Spleen (tissue), 11 donors: ENCODE measurements at regions not wholly inside any gene's neighbourhood (a gene's known extent, or its start where the extent isn't known, plus 50 kb on each side); places are given as distances from the start of the nearest gene placed in this dataset.

Experiments used
- DNase-seq: peaks from one replicate; pipeline ENCODE4 v3.0.0-alpha.2; 2020
- H3K27ac ChIP-seq, 8 donors: fragments of 200-600 bp; sonication (generic) in 7 of 8; 1 replicate in 4 of 8; 2 replicates in 4 of 8; pipeline versions ENCODE4 v1.5.0 to v1.8.0; 2016 to 2021; ENCODE audit warnings: inconsistent platforms in 4 of 8, mild to moderate bottlenecking in 4 of 8, moderate library complexity in 1 of 8
- H3K27me3 ChIP-seq, 7 donors: fragments of 200-600 bp; sonication (generic) in 6 of 7; replicated peaks in 1 of 7; 1 replicate in 4 of 7; 2 replicates in 3 of 7; pipeline versions ENCODE4 v1.5.0 to v1.8.0; 2016 to 2021; ENCODE audit warnings: inconsistent platforms in 3 of 7, mild to moderate bottlenecking in 1 of 7
- H3K36me3 ChIP-seq, 6 donors: fragments of 200-600 bp; sonication (generic) in 5 of 6; 1 replicate in 4 of 6; 2 replicates in 2 of 6; pipeline versions ENCODE4 v1.5.0 to v1.8.0; 2016 to 2021; ENCODE audit warnings: inconsistent platforms in 2 of 6
- H3K4me1 ChIP-seq, 6 donors: fragments of 200-600 bp; sonication (generic) in 5 of 6; 1 replicate in 3 of 6; 2 replicates in 3 of 6; pipeline versions ENCODE4 v1.5.0 to v1.8.0; 2016 to 2021; ENCODE audit warnings: inconsistent platforms in 3 of 6
- H3K4me3 ChIP-seq, 8 donors: fragments of 200-600 bp; sonication (generic) in 7 of 8; 1 replicate in 4 of 8; 2 replicates in 4 of 8; pipeline versions ENCODE4 v1.5.0 to v1.8.0; 2016 to 2021; ENCODE audit warnings: inconsistent platforms in 4 of 8, mild to moderate bottlenecking in 4 of 8, moderate library complexity in 2 of 8
- H3K9me3 ChIP-seq, 8 donors: fragments of 200-600 bp; sonication (generic) in 7 of 8; 1 replicate in 4 of 8; 2 replicates in 4 of 8; pipeline versions ENCODE4 v1.5.0 to v1.8.0; 2016 to 2021; ENCODE audit warnings: inconsistent platforms in 4 of 8
- POLR2A ChIP-seq, 3 donors: fragments of 450-650 bp; IDR thresholded peaks; one replicate each; pipeline ENCODE4 v1.5.1; 2017; ENCODE audit warnings: antibody characterized with exemption in 3 of 3, mild to moderate bottlenecking in 1 of 3
- POLR2AphosphoS5 ChIP-seq, 3 donors: sonication (generic); formaldehyde crosslinking; IDR thresholded peaks; one replicate each; pipeline ENCODE4 v1.5.1; 2017; ENCODE audit warnings: antibody characterized with exemption in 3 of 3
- WGBS, 5 donors: extraction: QIAGEN DNeasy Blood & Tissue Kit in 3 of 5; methylation state at CpG; one replicate each; pipeline versions ENCODE4 v1.1.5 to v1.1.7; 2013 to 2018; 5-methylcytosine and 5-hydroxymethylcytosine counted together
- intact Hi-C: fragments of 100-400 bp; cut with DNase I; formaldehyde crosslinking; loops from one replicate; pipeline ENCODE4 v1.15.0; 2023; ENCODE audit warnings: low total_unique reads
- TF ChIP-seq, protein P1 (sequence below), 11 experiments: fragments of 200-600 bp in 7 of 11; fragments of 450-650 bp in 4 of 11; sonication (generic) in 4 of 11; IDR thresholded peaks in 8 of 11; conservative IDR thresholded peaks in 3 of 11; 1 replicate in 7 of 11; 2 replicates in 4 of 11; pipeline versions ENCODE4 v1.4.0 to v1.8.0; 2016 to 2021; ENCODE audit warnings: antibody characterized with exemption in 11 of 11, inconsistent platforms in 4 of 11, mild to moderate bottlenecking in 1 of 11
- donor health status: healthy with polysubstance abuse.
- donor health status: DM: no; HTN: no; CAD: no; lungs with moderate emphysema.
- donor health status: DM: no; HTN: no; CAD: no.
- donor health status: Bipolar disorder and iron deficiency.
- donor health status: healthy.
- donor health status: DM: no; HTN: no; CAD: no.
- donor health status: DM: yes; HTN: yes; CAD: no.

GRCh38 chr5:42351956-42352355 is 71.3 kb upstream of the GHR start:
- TF ChIP-seq, protein P1, sequence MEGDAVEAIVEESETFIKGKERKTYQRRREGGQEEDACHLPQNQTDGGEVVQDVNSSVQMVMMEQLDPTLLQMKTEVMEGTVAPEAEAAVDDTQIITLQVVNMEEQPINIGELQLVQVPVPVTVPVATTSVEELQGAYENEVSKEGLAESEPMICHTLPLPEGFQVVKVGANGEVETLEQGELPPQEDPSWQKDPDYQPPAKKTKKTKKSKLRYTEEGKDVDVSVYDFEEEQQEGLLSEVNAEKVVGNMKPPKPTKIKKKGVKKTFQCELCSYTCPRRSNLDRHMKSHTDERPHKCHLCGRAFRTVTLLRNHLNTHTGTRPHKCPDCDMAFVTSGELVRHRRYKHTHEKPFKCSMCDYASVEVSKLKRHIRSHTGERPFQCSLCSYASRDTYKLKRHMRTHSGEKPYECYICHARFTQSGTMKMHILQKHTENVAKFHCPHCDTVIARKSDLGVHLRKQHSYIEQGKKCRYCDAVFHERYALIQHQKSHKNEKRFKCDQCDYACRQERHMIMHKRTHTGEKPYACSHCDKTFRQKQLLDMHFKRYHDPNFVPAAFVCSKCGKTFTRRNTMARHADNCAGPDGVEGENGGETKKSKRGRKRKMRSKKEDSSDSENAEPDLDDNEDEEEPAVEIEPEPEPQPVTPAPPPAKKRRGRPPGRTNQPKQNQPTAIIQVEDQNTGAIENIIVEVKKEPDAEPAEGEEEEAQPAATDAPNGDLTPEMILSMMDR (IDR thresholded peaks at IDR 0.05 in 8 of 11, conservative IDR thresholded peaks at IDR 0.05 in 3 of 11), result no peak
- TF ChIP-seq POLR2A (IDR thresholded peaks at IDR 0.05) (no peak), POLR2AphosphoS5 (IDR thresholded peaks at IDR 0.05) (no peak)
- Histone ChIP-seq H3K36me3 (no peaks in the 10 kb centered on the region), H3K27me3 (no peaks in the 10 kb centered on the region), H3K4me3 (no peak overlapping the region), H3K4me1 (no peaks in the 10 kb centered on the region), H3K27ac (no peak overlapping the region), H3K9me3 (peaks cover 0 to 26% (median 16%) of the 10 kb centered on the region in 8 donors)
- 79 to 87% (median 85%) methylated on average over 1 of the region's 1 CpG for WGBS, 5 donors
- no peak for DNase-seq
- intact Hi-C loops, result no loop called here

- WGBS, 5 donors, result 62 to 81% (median 73%) methylated on average over 2 of the region's 2 CpGs
- no peak overlapping the region for H3K4me3 ChIP-seq
- intact Hi-C loops, result no loop called here
- H3K36me3 ChIP-seq, result no peaks in the 10 kb centered on the region
- no peaks in the 10 kb centered on the region for H3K27me3 ChIP-seq
- H3K4me1 ChIP-seq, result no peaks in the 10 kb centered on the region
- H3K9me3 ChIP-seq, result peaks cover 0 to 5% (median 0%) of the 10 kb centered on the region in 8 donors
- TF ChIP-seq, protein P1 (IDR thresholded peaks at IDR 0.05 in 8 of 11, conservative IDR thresholded peaks at IDR 0.05 in 3 of 11), result no peak
- TF ChIP-seq POLR2A (IDR thresholded peaks at IDR 0.05) (no peak), POLR2AphosphoS5 (IDR thresholded peaks at IDR 0.05) (no peak)
- no peak overlapping the region for H3K27ac ChIP-seq
- no peak for DNase-seq
Measured at GRCh38 chr5:42360056-42360455, 63.2 kb upstream of the GHR start.

DNA sequence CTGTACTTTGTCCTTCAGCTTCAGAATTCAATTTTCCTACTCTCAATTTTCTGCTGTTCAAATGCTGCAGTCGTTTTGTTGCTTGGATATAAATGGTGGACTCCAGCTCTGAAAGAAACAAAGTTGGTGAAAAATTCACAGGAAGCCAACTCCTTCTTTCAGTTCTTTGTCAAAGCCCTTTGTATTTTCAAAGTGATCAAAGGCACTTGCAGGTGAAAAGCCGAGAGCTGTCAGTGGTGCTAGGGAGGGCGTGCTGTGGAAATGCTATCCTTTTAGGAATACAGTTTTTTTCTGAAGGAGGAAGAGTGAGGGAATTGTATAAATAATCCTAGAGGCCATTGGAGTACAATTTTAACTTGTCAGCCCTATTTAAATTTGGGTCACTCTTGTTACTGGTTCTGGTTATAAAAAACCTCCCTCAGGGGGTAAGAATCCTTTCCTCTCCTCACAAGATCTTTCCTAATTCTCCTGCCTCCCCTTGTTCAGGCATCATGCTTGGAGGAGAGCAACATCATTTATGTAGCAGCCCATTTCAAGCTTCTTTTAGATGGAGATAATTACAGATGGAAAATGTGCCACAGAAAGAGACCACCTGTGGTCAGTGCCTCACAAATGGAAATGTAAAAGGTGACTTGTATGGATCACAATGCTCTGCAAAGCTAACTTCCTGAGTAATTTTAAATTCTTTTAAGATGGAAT is 62.5 kb upstream of the GHR start:
- Histone ChIP-seq H3K27ac (no peak overlapping the region), H3K9me3 (peaks cover 0 to 5% (median 0%) of the 10 kb centered on the region in 8 donors), H3K36me3 (no peaks in the 10 kb centered on the region), H3K27me3 (no peaks in the 10 kb centered on the region), H3K4me1 (no peaks in the 10 kb centered on the region), H3K4me3 (no peak overlapping the region)
- TF ChIP-seq POLR2AphosphoS5 (IDR thresholded peaks at IDR 0.05) (no peak), POLR2A (IDR thresholded peaks at IDR 0.05) (no peak)
- TF ChIP-seq, protein P1 (IDR thresholded peaks at IDR 0.05 in 8 of 11, conservative IDR thresholded peaks at IDR 0.05 in 3 of 11), result no peak
- WGBS, 5 donors, result 26 to 33% (median 32%) methylated on average over 3 of the region's 3 CpGs
- no peak for DNase-seq
- intact Hi-C loops, result no loop called here

DNA sequence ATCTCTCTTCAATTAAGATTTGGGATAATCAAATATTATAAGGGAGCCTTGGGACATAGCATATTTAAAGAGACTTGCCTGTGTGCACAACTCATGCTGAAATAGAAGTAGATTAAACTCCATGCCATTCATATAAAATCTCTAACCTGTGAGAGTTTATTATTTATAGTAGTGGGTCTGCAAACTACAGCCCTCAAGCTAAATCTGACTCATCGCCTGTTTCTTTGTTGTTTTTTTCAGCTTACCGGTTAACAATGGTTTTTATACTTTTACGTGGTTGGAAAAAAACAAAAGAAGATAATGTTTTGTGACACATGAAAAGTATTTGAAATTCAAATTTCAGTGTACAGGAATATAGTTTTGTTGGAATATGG is 61.9 kb upstream of the GHR start:
- Histone ChIP-seq H3K4me3 (no peak overlapping the region), H3K4me1 (no peaks in the 10 kb centered on the region), H3K9me3 (peaks cover 0 to 5% (median 0%) of the 10 kb centered on the region in 8 donors), H3K36me3 (no peaks in the 10 kb centered on the region), H3K27me3 (no peaks in the 10 kb centered on the region), H3K27ac (no peak overlapping the region)
- 62 to 74% (median 66%) methylated on average over 3 of the region's 3 CpGs for WGBS, 5 donors
- no peak for TF ChIP-seq POLR2A (IDR thresholded peaks at IDR 0.05)
- TF ChIP-seq, protein P1 (IDR thresholded peaks at IDR 0.05 in 8 of 11, conservative IDR thresholded peaks at IDR 0.05 in 3 of 11), result no peak
- no peak for TF ChIP-seq POLR2AphosphoS5 (IDR thresholded peaks at IDR 0.05)
- DNase-seq, result no peak
- intact Hi-C loops, result no loop called here
